ENCODE measurements at regions not wholly inside any gene's neighbourhood (a gene's known extent, or its start where the extent isn't known, plus 50 kb on each side); places are given as distances from the start of the nearest gene placed in this dataset.

DNA sequence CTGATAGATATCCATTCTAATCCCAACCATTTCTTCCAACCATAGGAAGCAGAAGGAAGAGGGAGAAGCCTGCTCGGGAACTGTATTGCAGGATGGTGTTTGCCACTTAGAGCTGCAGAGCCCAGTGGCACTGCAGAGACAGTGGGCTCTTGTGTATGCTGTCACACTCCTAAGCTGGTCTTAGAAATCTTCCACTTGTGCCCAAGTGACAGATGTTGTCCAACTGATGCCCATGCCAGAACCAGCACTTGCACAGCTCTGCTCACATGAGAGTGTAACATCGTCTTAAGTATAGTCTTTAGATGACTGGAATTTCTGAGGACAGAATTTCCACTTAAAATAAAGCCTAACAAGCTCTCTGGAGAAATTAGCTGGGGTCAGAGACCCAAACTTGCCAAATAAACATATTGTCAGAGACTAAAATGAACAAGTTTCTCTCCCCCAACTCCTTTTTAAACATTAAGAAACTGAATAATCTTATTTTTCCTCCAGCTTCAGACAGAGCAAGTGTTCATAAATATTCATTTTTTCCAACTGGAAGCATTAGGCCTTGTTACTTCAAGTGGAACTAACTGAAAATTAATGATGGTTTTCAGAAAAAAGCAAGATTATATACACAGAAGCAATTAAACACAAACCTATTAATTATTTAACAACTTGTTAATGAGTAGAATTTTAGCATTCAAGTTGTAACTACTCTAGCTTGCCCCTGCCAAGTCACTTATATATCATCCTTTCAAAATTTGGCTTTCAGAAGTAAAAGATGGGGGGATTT lies 577.3 kb downstream of the AJAP1 start:
- peak; percentile 36 for DNase-seq (ENCODE audit: low spot score)

DNA sequence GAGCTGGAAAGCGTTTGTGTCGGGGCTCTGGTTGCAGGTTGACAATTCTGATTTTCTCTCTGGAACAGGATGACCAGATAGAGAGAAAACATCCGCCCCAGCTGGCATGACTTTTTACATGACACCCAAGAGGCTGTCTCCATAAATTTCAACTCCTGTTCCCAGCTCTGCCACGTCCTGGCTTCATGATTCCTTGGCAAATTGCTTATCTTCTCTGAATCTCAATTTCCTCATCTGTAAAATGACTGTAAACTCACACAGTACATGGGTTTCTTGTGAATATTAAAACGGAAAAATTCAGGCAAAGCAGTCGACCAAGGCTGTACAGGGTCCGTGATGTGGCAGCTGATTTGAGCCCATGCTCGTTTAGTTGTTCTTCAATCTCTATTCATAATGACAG lies 572.7 kb downstream of the AJAP1 start:
- DNase-seq (ENCODE audit: low spot score): no peak

DNA sequence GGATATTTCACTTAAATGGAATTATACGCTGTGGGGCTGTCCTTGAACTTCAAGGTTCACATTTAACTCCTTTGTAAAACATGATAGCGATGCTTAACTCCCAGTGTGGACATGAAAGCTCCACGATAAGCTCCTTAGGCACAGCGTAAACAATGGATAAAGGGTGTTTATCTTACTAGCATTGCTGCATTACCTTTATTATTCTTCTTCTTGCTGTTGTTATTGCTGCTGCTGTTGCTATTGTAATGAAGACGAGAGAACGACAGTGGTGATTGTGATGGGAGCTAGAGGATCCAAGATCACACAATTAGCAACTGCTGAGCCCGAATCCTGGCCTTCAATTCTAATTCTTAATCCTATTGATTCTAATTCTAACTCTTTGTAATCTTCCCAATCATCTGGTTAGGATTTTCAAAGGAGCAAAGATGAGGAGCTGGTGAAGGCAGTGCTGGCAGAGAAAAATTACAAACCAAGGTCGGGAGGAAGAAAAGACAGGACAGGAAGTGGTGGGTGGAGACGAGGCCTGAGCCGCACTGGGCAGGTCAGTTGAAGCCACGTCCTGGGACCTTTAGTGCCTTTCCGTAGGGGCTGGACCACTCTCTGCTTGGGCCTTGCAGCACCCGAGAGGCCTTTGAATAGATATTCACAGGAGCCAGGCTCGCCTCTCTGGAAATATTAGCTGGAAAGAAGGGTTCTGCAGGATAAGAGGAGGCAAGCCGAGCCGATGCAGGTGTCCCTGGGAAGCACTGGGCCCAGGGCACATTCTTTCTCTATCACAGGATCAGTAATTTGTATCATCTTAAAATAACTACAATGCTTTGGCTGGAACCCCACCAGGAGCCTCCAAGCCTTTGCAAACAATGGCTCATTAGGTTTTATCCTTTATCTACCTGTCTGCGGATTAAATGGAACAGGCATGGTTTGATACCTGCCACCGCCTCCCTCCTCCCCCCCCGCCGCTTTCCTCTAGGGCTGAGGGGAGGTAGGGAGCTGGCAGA lies 571.6 kb downstream of the AJAP1 start:
- no peak for DNase-seq (ENCODE audit: low spot score)

DNA sequence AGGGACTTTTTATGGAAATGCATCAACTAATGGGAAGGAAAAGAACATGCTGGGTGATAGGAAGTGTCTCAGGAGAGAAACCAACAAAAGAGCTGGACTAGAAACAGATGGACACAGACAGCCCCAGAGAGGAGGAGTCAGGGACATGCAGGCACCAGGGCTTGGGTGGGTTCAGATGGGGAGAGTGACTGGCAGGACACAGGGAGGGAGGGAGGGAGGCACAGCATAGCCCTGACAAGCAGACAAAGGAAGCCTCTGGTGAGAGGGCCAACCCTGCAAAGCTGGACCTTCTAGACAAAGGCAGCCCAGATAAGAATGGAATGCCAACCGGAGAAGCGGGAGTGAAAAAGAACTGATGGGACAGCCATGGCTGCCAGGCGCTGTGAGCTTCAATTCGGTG lies 568.8 kb downstream of the AJAP1 start:
- DNase-seq (ENCODE audit: low spot score): peak; percentile 89

DNA sequence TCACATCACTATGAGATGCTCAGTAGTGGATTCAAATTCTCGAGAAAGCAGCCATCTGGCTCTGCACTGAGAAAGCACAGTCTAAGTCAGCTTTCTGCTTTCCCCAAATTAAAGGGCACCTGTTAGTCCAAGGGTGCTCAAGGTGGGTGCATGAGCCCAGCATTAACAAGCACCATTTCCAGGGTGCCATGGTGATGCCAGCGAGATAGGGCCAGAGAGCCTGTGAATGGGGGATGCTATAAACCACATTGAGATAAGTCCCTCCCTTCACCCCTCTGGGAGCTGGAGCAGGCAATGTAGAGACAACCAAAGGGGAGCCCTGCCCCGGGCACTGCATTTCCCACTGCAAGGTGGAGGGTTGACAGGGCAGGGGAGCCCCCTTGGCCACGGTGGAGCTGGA lies 568.2 kb downstream of the AJAP1 start:
- DNase-seq (ENCODE audit: low spot score): no peak

DNA sequence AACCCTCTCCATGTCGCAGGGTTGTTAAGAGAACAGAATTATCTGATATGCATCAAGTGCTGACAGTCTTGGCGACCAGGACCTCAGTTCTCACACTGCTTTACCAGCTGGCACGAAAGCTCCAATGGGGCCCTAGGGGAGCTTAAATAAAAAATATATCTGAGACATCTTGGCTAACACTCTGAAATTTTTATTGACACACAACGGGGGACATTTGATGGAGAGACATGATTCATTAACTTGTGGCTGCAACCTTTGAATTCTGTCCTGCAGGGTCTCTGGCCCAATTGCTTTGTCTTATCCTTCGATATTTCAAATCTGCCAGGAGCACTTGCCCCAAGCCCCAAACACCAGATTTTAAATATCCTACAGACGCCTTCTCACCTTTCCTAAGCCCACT lies 567.0 kb downstream of the AJAP1 start:
- no peak for DNase-seq (ENCODE audit: low spot score)

- DNase-seq (ENCODE audit: low spot score): no peak
These were observed 566.4 kb downstream of the AJAP1 start for GRCh38 chr1:5220821-5221220.

GRCh38 chr1:5220421-5220820 lies 566.0 kb downstream of the AJAP1 start:
- DNase-seq (ENCODE audit: low spot score): no peak

- peak; percentile 94 for DNase-seq (ENCODE audit: low spot score)
These were observed 545.6 kb downstream of the AJAP1 start for GRCh38 chr1:5200006-5200405.

GRCh38 chr1:5198328-5198727 lies 543.9 kb downstream of the AJAP1 start:
- no peak for DNase-seq (ENCODE audit: low spot score)

GRCh38 chr1:5191470-5191869 lies 537.1 kb downstream of the AJAP1 start:
- DNase-seq (ENCODE audit: low spot score): no peak

- no peak for DNase-seq (ENCODE audit: low spot score)
These were observed 535.0 kb downstream of the AJAP1 start for GRCh38 chr1:5189384-5189783.

DNA sequence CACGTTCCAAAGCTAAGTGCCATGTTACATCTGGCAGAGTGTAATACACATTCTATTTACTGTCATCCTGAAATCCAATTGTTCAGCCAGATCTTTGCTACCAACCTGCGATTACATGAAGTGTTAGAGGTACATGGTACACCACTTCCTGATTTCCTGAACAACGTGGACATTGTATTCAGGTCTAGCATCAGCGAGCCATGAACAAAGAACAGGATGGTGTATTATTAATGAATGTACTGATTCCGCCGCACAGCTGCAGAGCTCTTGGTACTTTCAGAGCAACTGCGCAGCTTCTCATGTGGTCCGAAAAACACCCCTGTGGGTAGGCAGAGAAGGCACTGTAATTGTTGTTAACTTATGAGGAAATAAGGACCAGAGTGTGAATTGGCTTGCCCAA lies 511.4 kb downstream of the AJAP1 start:
- DNase-seq (ENCODE audit: low spot score): no peak

- no peak for DNase-seq (ENCODE audit: low spot score)
These were observed 509.7 kb downstream of the AJAP1 start for GRCh38 chr1:5164158-5164557.

DNA sequence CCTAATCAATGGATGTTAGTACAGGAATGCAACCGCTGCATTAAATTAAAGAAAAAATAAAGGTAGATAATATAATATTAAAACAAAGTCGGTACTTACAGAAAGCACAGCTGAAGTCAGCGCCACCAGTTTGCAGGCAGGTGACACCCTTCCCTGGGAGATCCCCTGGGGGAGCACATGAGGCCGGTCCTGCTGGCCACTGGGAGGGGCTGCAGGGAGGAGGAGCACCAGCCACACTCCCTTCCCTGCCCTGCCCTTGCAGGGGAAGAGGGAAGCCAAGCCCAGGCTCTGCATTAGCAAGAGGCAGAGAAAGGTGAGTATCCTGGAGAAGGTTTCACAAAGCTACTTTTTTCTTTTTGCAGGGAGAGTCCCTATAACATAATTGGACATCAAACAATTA lies 507.0 kb downstream of the AJAP1 start:
- no peak for DNase-seq (ENCODE audit: low spot score)

DNA sequence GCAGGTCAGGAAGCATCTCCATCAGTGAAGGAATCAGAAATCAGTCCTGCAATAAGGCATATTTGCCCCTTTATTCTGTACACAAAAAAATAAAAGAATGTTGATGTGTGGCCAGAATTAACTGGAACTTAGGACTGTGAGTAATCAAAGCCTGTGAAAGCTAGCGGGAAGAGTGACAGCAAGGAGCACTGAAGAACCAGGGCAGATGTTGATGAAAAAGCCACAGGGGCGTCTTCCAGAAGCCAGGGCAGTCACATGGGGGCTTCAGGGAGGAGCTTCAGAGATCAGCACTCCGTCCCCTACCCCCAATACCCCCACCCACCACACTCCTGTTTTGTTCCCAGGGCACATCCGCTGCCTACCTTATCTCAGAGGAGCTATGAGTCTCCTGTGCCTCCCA lies 502.8 kb downstream of the AJAP1 start:
- no peak for DNase-seq (ENCODE audit: low spot score)

GRCh38 chr1:5156416-5157120 lies 502.2 kb downstream of the AJAP1 start:
- DNase-seq (ENCODE audit: low spot score): no peak

DNA sequence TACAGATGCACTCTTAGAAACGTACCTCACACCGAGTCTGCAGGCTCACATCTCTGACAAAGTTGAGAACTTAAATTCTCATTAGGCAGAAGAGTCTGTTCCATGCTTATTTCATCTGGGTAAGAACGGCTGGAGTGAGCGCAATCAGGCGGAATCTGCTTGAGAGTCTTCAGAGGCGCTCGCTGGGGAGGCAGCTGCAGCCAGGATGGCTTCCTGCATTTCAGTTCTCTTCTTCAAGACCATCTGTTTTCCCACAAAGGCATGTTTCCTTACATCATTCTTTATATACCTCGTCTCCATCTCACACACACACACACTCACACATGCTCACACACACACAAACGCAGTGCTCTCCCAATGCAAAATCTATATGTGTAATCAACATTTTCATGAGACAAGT lies 497.1 kb downstream of the AJAP1 start:
- DNase-seq (ENCODE audit: low spot score): no peak

DNA sequence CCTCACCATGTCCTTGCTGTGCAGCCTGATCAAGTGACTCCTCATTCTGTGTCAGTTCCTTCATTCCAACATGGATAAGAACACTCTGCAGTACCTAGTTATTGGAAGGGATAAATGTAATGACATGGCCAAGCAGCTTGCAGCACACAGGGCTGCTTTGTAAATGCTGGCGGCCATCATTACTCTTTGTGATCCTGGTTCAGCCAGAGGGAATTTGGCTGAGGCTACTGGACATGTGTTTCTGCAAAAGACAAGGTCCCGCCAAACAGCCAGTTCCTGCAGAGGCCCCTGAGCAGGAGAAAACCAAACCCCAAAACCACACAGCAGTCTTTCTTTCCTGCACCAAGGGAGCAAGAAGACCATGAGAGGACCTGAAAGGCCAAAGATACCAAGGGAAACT lies 495.8 kb downstream of the AJAP1 start:
- no peak for DNase-seq (ENCODE audit: low spot score)

- no peak for DNase-seq (ENCODE audit: low spot score)
These were observed 493.4 kb downstream of the AJAP1 start for GRCh38 chr1:5147806-5148205.

DNA sequence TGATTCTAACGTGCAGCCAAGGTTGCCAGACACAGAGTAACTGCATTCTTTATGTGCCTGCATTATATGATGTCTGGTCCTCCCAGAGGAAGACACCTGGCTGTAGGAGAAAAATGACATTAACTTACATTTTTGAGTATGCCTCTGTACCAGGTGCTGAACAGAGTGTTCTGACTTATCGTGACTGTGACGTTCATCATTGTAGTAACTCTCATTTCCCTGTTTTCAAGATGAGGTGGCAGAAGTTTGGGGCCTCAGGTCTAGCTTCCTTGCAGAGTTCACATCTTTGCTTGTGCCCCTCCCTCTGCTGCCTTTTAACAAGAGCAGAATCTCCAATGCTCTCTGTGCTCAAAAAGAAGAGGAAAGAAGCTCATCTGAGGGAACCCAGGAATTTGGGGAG lies 488.0 kb downstream of the AJAP1 start:
- no peak for DNase-seq (ENCODE audit: low spot score)

DNA sequence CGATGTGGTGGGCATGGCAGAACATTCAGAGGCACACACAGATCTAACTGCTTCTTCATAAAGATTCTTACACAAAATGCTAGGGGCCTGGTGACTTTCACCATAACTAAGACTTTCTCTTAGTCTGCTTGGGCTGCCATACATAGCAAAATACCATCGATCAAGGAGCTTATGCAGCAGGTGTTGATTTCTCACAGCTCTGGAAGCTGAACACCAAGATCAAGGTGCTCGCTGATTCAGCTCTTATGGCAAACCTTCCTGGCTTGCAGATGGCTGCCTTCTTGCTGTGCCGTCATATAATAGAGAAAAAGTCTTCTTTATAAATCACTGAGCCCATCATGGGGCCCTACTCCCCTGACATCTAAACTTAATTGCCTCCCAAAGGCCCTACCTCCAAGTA lies 487.3 kb downstream of the AJAP1 start:
- no peak for DNase-seq (ENCODE audit: low spot score)

- no peak for DNase-seq (ENCODE audit: low spot score)
These were observed 486.6 kb downstream of the AJAP1 start for GRCh38 chr1:5140962-5141361.

Data from pons (tissue), 1 donor.